ENCODE measurements at regions not wholly inside any gene's neighbourhood (a gene's known extent, or its start where the extent isn't known, plus 50 kb on each side); places are given as distances from the start of the nearest gene placed in this dataset.

DNA sequence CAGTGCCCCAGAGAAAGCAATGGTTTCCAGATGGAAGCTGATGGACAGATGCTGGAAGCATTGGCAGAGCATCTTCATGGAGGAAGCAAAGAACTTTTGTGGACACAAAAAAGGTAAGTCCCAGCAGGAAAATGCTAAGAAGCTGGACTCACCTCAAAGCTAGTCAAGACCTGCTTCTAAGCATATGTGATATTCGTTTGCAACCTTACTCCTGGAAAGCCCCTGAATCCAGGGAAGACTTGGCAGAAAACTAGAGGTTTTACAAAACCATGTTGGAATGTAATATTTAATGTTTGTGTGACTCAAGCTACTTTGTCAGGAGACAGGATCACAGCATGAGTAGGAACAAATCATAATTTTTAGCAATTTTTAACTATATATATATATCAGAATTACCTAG lies 288.2 kb downstream of the BCHE start:
- no peak overlapping the region for H3K4me3 ChIP-seq (ENCODE audit: low read depth, low read length)
- no peak for DNase-seq (ENCODE audit: low read depth)
- TF ChIP-seq, protein P1, sequence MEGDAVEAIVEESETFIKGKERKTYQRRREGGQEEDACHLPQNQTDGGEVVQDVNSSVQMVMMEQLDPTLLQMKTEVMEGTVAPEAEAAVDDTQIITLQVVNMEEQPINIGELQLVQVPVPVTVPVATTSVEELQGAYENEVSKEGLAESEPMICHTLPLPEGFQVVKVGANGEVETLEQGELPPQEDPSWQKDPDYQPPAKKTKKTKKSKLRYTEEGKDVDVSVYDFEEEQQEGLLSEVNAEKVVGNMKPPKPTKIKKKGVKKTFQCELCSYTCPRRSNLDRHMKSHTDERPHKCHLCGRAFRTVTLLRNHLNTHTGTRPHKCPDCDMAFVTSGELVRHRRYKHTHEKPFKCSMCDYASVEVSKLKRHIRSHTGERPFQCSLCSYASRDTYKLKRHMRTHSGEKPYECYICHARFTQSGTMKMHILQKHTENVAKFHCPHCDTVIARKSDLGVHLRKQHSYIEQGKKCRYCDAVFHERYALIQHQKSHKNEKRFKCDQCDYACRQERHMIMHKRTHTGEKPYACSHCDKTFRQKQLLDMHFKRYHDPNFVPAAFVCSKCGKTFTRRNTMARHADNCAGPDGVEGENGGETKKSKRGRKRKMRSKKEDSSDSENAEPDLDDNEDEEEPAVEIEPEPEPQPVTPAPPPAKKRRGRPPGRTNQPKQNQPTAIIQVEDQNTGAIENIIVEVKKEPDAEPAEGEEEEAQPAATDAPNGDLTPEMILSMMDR (IDR thresholded peaks at IDR 0.05; ENCODE audit: insufficient read depth, low read length, poor library complexity, severe bottlenecking) = no peak
- no peaks in the 10 kb centered on the region for H3K27me3 ChIP-seq (ENCODE audit: control insufficient read depth, insufficient read depth, low read length)
- H3K36me3 ChIP-seq (ENCODE audit: control insufficient read depth, insufficient read depth, low read length) = no peaks in the 10 kb centered on the region

DNA sequence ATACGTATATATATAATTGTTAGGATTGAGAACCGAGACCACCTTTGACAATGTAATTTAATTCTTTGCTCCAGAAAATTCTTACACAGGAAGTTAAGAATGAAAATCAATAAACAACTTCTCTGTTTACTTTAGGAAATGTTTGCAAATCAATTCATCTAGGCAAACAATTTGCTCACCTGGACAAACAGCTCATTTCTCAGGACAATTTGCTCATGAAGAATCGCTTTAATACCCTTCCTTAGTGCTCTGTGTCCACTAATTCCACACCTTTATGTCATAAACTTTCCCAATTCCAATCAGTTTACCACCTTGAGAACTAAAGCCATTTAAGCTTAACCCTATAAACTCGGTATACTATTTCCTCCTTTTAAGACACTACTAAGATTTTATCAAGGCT lies 292.2 kb downstream of the BCHE start:
- TF ChIP-seq, protein P1 (IDR thresholded peaks at IDR 0.05; ENCODE audit: insufficient read depth, low read length, poor library complexity, severe bottlenecking) = no peak
- DNase-seq (ENCODE audit: low read depth) = no peak
- H3K4me3 ChIP-seq (ENCODE audit: low read depth, low read length) = no peak overlapping the region
- H3K36me3 ChIP-seq (ENCODE audit: control insufficient read depth, insufficient read depth, low read length) = no peaks in the 10 kb centered on the region
- H3K27me3 ChIP-seq (ENCODE audit: control insufficient read depth, insufficient read depth, low read length) = no peaks in the 10 kb centered on the region

DNA sequence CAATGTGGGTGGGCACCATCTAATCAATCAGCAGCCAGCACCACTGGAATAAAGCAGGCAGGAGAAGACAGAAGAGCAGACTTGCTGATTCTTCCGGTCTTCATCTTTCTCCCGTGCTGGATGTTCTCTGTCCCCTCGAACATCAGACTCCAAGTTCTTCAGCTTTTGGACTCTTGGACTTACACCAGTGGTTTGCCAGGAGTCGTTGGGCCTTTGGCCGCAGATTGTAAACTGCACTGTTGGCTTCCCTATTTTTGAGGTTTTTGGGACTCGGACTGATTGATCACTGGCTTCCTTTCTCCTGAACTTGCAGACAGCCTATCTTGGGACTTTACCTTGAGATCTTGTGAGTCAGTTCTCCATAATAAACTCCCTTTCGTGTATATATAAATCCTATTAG lies 292.8 kb downstream of the BCHE start:
- H3K36me3 ChIP-seq (ENCODE audit: control insufficient read depth, insufficient read depth, low read length) = no peaks in the 10 kb centered on the region
- TF ChIP-seq, protein P1 (IDR thresholded peaks at IDR 0.05; ENCODE audit: insufficient read depth, low read length, poor library complexity, severe bottlenecking) = no peak
- H3K27me3 ChIP-seq (ENCODE audit: control insufficient read depth, insufficient read depth, low read length) = no peaks in the 10 kb centered on the region
- no peak overlapping the region for H3K4me3 ChIP-seq (ENCODE audit: low read depth, low read length)
- DNase-seq (ENCODE audit: low read depth) = no peak

DNA sequence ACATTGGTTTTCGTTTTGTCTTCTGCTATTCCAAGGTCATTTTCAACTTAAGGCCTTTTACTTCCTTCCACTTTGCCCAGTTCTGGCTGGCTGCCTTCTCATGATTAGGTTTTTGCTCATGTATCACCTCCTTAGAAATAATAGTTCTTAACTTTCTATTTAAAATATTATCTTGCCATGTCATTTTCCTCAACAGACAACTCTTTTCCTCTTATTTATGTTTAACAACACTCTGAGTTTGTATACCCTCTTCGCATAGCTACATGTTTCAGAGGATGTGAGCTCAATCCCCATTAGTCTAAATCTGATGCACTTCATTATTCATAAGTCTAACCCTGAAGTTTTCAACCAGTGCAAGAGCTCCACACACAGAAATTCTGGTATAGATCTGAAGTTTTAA lies 299.1 kb downstream of the BCHE start:
- Histone ChIP-seq H3K4me3 (ENCODE audit: low read depth, low read length) (no peak overlapping the region), H3K27me3 (ENCODE audit: control insufficient read depth, insufficient read depth, low read length) (no peaks in the 10 kb centered on the region), H3K36me3 (ENCODE audit: control insufficient read depth, insufficient read depth, low read length) (no peaks in the 10 kb centered on the region)
- TF ChIP-seq, protein P1 (IDR thresholded peaks at IDR 0.05; ENCODE audit: insufficient read depth, low read length, poor library complexity, severe bottlenecking) = no peak
- no peak for DNase-seq (ENCODE audit: low read depth)

DNA sequence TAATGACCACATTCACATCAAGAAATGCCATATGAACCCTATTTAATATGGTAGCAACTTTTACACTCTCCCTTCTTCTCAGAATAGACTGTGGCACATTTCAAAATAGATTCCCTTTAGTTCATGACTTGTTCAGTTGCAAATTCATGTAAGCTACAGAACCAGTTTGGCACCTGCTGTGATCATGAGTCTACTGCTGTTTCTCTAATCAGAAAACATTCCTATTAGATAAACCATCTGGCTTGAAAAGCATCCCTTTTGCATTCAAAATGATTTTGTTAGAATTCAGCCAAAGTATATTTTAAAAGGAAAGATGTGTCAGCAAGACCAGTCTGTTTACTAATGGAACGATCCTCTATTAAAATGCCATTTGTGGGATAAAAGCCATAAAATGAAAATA lies 304.4 kb downstream of the BCHE start:
- Histone ChIP-seq H3K4me3 (ENCODE audit: low read depth, low read length) (no peak overlapping the region), H3K36me3 (ENCODE audit: control insufficient read depth, insufficient read depth, low read length) (no peaks in the 10 kb centered on the region), H3K27me3 (ENCODE audit: control insufficient read depth, insufficient read depth, low read length) (no peaks in the 10 kb centered on the region)
- TF ChIP-seq, protein P1 (IDR thresholded peaks at IDR 0.05; ENCODE audit: insufficient read depth, low read length, poor library complexity, severe bottlenecking) = no peak
- no peak for DNase-seq (ENCODE audit: low read depth)

DNA sequence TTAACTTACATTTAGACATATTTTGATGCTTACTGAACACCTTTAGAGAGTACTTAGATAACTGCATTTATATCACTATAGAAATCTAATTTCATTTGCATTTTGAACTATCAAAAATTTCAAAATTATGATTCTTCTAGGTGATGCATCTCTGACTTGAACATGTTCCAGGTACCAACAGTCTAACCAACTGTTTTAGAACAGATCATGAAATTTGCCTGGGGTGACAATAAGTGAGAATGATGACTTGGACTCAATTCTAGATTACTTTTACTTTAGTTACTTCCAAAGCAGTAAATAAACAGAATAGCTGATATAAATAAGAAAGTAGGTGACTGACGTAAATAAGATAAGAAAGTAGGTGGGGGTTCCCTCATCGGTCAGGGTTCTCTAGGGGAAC lies 307.8 kb downstream of the BCHE start:
- H3K27me3 ChIP-seq (ENCODE audit: control insufficient read depth, insufficient read depth, low read length) = no peaks in the 10 kb centered on the region
- DNase-seq (ENCODE audit: low read depth) = no peak
- no peak overlapping the region for H3K4me3 ChIP-seq (ENCODE audit: low read depth, low read length)
- H3K36me3 ChIP-seq (ENCODE audit: control insufficient read depth, insufficient read depth, low read length) = no peaks in the 10 kb centered on the region
- TF ChIP-seq, protein P1 (IDR thresholded peaks at IDR 0.05; ENCODE audit: insufficient read depth, low read length, poor library complexity, severe bottlenecking) = no peak

Measured in kidney epithelial cell (primary cell).